GM19452 (cell line): ENCODE measurements at regions not wholly inside any gene's neighbourhood (a gene's known extent, or its start where the extent isn't known, plus 50 kb on each side); places are given as distances from the start of the nearest gene placed in this dataset.
"Not testable (repeated sequence)": the region's sequence is repeated elsewhere in the genome, so short reads cannot be mapped to it uniquely, and the experiment has no call there.

Experiments
- ATAC-seq: cut with Tn5 transposase; IDR thresholded peaks from one replicate; pipeline ENCODE4 v1.9.1; 2021; ENCODE audit not compliant: unreplicated experiment

GRCh38 chr1:146883190-146883589, 54.9 kb upstream of the NBPF12 start:
- not testable (repeated sequence) for ATAC-seq

- not testable (repeated sequence) for ATAC-seq
Measured at GRCh38 chr1:146881096-146881495, 57.0 kb upstream of the NBPF12 start.

DNA sequence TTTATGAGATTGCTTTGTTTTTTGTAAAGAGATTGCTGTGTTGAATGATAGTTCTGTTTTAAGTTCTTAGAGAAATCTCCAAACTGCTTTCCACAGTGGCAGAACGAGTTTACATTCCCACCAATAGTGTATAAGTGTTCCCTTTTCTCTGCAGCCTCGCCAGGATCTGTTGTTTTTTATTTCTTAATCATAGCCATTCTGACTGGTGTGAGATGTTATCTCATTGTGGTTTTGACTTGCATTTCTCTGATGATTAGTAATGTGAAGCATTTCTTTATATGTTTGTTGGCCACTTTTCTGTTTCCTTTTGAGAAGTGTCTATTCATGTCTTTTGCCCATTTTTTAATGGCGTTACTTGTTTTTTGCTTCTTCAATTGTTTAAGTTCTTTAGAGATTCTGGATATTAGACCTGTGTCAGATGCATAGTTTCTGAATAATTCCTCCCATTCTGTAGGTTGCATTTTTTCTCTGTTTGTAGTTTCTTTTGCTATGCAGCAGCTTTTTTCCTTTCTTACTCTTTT, 74.3 kb upstream of the NBPF12 start:
- not testable (repeated sequence) for ATAC-seq

DNA sequence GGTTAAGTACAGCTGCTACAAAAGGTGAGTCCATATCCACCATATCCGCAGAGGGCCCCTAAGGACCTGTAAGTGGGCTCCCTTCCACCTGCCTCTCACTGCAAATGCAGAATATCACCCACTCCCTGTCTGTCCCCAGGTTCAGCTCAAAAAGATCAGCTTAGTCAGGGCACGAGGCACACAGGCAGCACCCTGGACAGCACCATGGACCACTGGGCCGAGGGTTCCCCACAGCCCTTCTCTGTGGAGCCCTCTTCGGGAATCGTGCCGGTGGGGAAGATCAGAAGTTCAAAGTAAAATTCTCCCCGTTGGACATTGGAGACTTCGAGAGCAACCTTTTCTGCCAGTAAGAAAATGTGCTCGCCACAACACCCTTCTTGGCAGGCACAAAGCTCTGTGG, 85.0 kb upstream of the NBPF12 start:
- ATAC-seq, result not testable (repeated sequence)

DNA sequence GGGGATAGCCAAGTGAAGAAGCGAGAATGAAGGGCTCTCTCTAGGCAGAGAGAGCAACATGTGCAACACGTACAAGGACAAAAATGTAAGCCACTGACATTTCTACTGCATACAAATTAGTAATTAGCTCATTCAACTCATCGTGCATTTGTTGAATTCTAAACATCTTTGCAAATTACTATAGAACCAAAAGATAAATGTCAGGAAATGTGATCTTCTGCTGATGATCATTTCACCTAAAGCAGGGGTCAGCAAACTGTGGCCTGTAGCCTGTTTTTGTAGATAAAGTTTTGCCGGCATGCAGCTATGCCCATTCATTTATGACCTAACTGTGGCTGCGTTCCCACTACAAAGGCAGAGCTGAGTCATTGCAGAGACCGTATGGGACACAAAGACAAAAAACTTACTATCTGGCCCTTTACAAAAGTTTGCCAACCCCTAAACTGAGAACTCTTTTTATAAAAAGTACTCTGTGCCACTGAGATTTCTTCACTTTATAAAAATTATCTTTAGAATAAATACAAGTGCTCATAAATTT, 87.7 kb upstream of the NBPF12 start:
- not testable (repeated sequence) for ATAC-seq

DNA sequence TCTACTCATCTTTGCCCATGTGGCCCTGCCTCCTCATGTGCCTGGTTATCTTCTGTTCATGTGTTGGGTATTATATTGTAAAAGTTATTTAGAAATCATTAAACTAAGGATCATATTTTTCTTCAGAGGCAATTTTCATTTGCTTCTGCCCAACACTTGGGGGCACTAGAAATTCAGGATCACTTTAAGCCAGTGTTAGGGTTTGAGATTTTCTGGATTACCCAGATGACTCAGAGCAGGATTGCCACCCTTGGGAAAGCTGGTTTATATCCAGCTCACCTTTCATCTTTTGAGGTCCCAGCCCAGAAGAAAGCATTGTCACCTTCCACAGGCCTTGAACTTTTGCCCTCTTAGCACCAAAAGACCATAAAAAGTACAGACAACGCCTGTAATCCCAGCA, 99.4 kb upstream of the NBPF12 start:
- not testable (repeated sequence) for ATAC-seq

DNA sequence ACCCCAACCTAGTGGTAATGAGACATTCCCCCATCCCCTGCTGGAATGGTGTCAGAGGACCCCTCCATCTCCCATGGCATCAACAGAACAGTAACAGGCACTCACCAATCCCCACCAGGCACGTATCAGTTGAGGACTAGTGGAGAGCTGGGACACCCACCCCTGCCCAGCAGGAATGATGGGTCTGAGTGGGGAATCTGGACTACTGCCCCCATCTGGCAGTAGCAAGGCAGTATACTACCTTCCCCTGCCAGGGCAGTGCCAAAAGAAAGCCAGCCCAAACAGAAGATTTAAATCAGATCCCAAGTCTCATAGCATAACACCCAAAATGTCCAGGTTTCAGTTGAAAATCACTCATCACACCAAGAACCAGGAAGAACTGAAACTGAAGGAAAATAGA, 111.2 kb upstream of the NBPF12 start:
- not testable (repeated sequence) for ATAC-seq

DNA sequence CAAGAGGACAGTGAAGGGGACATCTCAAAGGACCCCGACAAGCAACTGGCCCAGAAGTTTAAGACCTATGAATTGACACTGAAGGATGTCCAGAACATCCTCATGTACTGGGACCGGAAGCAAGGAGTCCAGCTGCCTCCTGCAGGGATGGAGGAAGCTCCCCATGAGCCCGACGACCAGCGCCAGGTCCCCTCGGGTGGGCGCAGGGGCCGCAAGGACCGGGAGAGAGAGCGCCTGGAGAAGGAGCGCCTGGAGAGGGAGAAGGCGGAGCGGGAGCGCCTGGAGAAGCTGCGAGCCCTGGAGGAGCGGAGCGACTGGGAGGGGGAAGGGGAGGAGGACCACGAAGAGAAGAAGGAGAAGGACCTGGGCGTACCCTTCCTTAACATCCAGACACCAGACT, 143.9 kb upstream of the NBPF12 start:
- ATAC-seq, result not testable (repeated sequence)

GRCh38 chr1:146792725-146793124, 145.4 kb upstream of the NBPF12 start:
- ATAC-seq, result not testable (repeated sequence)

GRCh38 chr1:146784212-146784940, 153.7 kb upstream of the NBPF12 start:
- not testable (repeated sequence) for ATAC-seq

DNA sequence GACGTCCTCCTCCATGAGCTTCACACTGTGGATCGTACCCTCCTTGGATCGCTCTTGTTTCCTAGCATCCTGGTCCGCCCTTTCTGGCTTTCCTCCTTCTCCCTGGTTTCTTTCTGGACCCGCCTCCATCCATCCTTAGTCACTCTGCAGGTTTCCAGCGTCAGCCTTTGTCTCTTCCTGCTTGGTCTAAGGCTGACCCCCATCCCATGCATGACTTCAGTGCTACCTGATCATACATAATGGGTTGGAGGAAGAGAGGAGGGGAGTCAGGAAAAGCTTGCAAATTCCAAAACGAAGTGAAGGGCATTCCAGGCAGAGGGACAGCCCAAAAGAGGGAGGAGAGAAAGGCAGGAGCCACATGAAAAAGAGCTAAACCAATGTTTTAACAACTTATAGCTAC, 156.9 kb upstream of the NBPF12 start:
- not testable (repeated sequence) for ATAC-seq

DNA sequence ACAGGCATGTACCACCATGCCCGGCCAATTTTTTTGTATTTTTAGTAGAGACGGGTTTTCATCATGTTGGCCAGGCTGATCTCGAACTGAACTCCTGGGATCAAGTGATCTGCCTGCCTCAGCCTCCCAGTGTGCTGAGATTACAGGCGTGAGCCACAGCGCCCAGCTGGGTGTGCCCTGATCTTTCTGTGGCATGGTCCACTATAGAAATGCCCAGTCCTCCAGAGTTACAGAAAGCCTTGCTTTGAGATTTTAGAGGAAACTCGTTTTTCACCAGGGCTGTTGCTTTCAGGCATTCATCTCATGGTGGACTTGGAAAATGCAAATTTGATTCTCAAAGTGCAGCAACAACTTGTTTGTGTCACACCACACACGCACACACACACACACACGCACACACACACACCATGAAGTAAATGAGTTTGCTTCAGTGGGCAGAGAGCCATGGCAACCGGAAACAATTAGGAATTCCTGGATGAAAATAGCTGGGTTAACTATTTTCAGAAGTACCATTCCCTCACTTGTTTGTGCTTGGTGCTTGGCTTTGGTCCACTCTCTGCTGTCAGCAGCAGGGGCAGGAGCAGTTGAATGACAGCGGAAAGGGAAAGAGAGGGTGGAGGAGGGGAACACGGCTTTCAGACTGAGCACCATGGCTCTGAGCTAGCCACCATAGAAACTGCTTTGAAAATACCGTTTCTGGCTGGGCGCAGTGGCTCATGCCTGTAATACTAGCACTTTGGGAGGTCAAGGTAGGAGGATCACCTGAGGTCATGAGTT, 160.1 kb upstream of the NBPF12 start:
- not testable (repeated sequence) for ATAC-seq

- not testable (repeated sequence) for ATAC-seq
Measured at GRCh38 chr1:146774988-146775387, 163.1 kb upstream of the NBPF12 start.

DNA sequence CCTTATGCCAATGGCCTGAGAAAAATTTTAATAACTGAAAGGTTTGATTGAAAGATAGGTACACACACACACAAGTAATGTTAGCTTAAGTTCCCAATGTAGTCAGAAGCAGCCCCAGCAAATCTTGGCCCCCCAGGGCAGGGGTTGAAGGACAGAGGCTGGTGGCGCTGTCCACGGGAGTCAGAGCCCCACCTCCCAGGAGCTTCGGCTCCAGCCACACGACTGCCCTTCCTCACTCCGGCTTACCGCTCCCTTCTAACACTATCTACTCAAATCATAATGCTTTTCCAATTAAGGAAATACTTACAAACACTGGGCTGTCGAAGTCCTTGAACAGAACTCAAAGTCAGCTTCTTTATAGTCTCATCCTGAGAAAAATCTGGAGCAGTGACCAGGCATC, 163.9 kb upstream of the NBPF12 start:
- not testable (repeated sequence) for ATAC-seq

- not testable (repeated sequence) for ATAC-seq
Measured at GRCh38 chr1:146771409-146771808, 166.7 kb upstream of the NBPF12 start.

GRCh38 chr1:146770998-146771397, 167.1 kb upstream of the NBPF12 start:
- not testable (repeated sequence) for ATAC-seq

DNA sequence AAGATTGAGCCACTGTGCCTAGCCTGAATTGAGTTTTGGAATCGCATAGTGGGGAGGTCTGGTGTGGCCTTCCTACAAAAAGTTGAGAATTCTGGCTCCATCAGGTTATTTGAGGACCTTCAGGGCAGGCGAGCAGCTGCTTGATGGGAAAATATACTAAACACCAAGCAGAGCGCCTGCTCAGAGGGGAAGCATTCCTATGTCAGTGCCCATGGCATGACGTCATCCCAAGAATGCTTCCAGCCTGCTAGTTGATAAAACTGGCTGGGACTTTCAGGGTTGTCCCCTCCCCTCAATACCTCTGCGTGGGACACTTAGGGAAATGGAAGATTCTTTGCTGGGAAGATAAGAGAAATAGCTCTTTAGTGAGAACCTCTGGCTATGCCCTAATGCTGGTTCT, 174.9 kb upstream of the NBPF12 start:
- not testable (repeated sequence) for ATAC-seq

GRCh38 chr1:146756858-146757257, 181.3 kb upstream of the NBPF12 start:
- ATAC-seq, result not testable (repeated sequence)

- ATAC-seq, result not testable (repeated sequence)
Measured at GRCh38 chr1:146748686-146749085, 189.4 kb upstream of the NBPF12 start.

DNA sequence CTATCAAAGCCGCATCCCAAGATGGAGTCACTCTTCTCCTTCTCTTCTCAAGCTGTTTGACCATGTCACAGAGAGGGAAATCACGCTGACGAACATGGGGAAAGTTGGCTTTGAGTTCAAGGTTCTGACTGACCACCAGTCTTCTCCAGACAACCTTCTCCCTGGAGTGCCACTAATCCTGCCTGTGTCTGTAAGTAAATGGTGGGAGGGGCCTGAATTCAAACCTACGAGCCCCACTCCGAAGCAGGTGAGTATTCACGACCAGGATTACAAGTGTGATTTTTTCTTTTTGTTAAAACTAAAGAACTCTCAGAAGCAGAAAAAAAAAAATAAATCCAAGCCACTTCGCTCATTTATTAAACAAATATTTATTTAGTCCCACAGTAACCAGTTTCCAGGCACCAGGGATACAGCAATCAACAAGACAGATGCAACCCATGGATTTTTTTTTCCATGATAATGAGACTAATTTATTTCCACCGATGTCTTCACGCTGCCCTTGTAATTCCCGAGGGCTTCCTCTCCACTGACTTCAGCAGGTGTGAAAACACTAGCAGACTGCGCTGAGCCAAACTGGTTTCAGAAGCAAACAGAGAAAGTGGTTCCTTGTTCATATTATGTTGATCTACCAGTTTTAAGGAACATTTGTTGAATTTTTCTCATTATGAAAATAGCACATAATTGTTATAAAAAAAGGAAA, 206.0 kb upstream of the NBPF12 start:
- not testable (repeated sequence) for ATAC-seq
